ENCODE measurements at regions not wholly inside any gene's neighbourhood (a gene's known extent, or its start where the extent isn't known, plus 50 kb on each side); places are given as distances from the start of the nearest gene placed in this dataset.
A peak's percentile ranks its signal among the peaks of the same experiment; 100 is the strongest.
"Not testable (repeated sequence)": the region's sequence is repeated elsewhere in the genome, so short reads cannot be mapped to it uniquely, and the experiment has no call there.

GRCh38 chr3:88661433-88661824 lies 446.0 kb upstream of the EPHA3 start:
- no peak for DNase-seq (ENCODE audit: low read depth)

- DNase-seq (ENCODE audit: low read depth) = no peak
Observed at GRCh38 chr3:88668180-88668579, 439.2 kb upstream of the EPHA3 start.

GRCh38 chr3:88671573-88671972 lies 435.8 kb upstream of the EPHA3 start:
- no peak for DNase-seq (ENCODE audit: low read depth)

- DNase-seq (ENCODE audit: low read depth) = no peak
Observed at GRCh38 chr3:88677298-88677697, 430.1 kb upstream of the EPHA3 start.

GRCh38 chr3:88678747-88679146 lies 428.7 kb upstream of the EPHA3 start:
- DNase-seq (ENCODE audit: low read depth) = no peak

GRCh38 chr3:88690287-88690686 lies 417.1 kb upstream of the EPHA3 start:
- DNase-seq (ENCODE audit: low read depth) = no peak

- DNase-seq (ENCODE audit: low read depth) = no peak
Observed at GRCh38 chr3:88691081-88691480, 416.3 kb upstream of the EPHA3 start.

- no peak for DNase-seq (ENCODE audit: low read depth)
Observed at GRCh38 chr3:88703501-88704059, 403.8 kb upstream of the EPHA3 start.

GRCh38 chr3:88704338-88704737 lies 403.1 kb upstream of the EPHA3 start:
- DNase-seq (ENCODE audit: low read depth) = no peak

- no peak for DNase-seq (ENCODE audit: low read depth)
Observed at GRCh38 chr3:88707837-88708236, 399.6 kb upstream of the EPHA3 start.

- no peak for DNase-seq (ENCODE audit: low read depth)
Observed at GRCh38 chr3:88712552-88712951, 394.9 kb upstream of the EPHA3 start.

- peak; percentile 61 for DNase-seq (ENCODE audit: low read depth)
Observed at GRCh38 chr3:88713233-88713691, 394.2 kb upstream of the EPHA3 start.

- no peak for DNase-seq (ENCODE audit: low read depth)
Observed at GRCh38 chr3:88725440-88726165, 381.8 kb upstream of the EPHA3 start.

- DNase-seq (ENCODE audit: low read depth) = no peak
Observed at GRCh38 chr3:88732186-88732585, 375.2 kb upstream of the EPHA3 start.

GRCh38 chr3:88742106-88742505 lies 365.3 kb upstream of the EPHA3 start:
- peak; percentile 5 for DNase-seq (ENCODE audit: low read depth)

GRCh38 chr3:88742674-88743507 lies 364.5 kb upstream of the EPHA3 start:
- no peak for DNase-seq (ENCODE audit: low read depth)

GRCh38 chr3:88744896-88745295 lies 362.5 kb upstream of the EPHA3 start:
- DNase-seq (ENCODE audit: low read depth) = no peak

GRCh38 chr3:88747145-88747544 lies 360.3 kb upstream of the EPHA3 start:
- not testable (repeated sequence) for DNase-seq (ENCODE audit: low read depth)

- peak; percentile 15 for DNase-seq (ENCODE audit: low read depth)
Observed at GRCh38 chr3:88758676-88759075, 348.7 kb upstream of the EPHA3 start.

- no peak for DNase-seq (ENCODE audit: low read depth)
Observed at GRCh38 chr3:88767746-88768145, 339.7 kb upstream of the EPHA3 start.

GRCh38 chr3:88773766-88774165 lies 333.7 kb upstream of the EPHA3 start:
- DNase-seq (ENCODE audit: low read depth) = no peak

- DNase-seq (ENCODE audit: low read depth) = no peak
Observed at GRCh38 chr3:88775026-88775690, 332.3 kb upstream of the EPHA3 start.
